Chondrocyte (in vitro differentiated cells): ENCODE measurements at regions not wholly inside any gene's neighbourhood (a gene's known extent, or its start where the extent isn't known, plus 50 kb on each side); places are given as distances from the start of the nearest gene placed in this dataset.

Source experiments
- DNase-seq: peaks from one replicate; pipeline ENCODE4 v3.0.0; 2021; ENCODE audit warnings: mixed read lengths, low spot score
- H3K27ac Mint-ChIP-seq: one replicate; pipeline ENCODE4 v1.8.0; 2021; ENCODE audit warnings: mild to moderate bottlenecking, moderate library complexity, mixed read lengths; ENCODE audit not compliant: unreplicated experiment
- H3K27me3 Mint-ChIP-seq: 2 replicates; pipeline ENCODE4 v1.8.0; 2021; ENCODE audit warnings: low read depth, mixed read lengths
- H3K36me3 Mint-ChIP-seq: 2 replicates; pipeline ENCODE4 v1.8.0; 2021; ENCODE audit warnings: low read depth, mixed read lengths
- H3K4me1 Mint-ChIP-seq: 2 replicates; pipeline ENCODE4 v1.8.0; 2021; ENCODE audit warnings: low read depth, mild to moderate bottlenecking, mixed read lengths
- H3K4me3 Mint-ChIP-seq: one replicate; pipeline ENCODE4 v1.8.0; 2021; ENCODE audit warnings: mild to moderate bottlenecking, moderate library complexity, mixed read lengths; ENCODE audit not compliant: unreplicated experiment
- H3K9me3 Mint-ChIP-seq: 2 replicates; pipeline ENCODE4 v1.8.0; 2021; ENCODE audit warnings: low read depth, mixed read lengths
- TF ChIP-seq, protein P1 (sequence below): fragments of 200-600 bp; sonication (generic); IDR thresholded peaks from 2 replicates; pipeline ENCODE4 v1.5.0; 2021; ENCODE audit warnings: antibody characterized with exemption, mild to moderate bottlenecking, moderate library complexity

DNA sequence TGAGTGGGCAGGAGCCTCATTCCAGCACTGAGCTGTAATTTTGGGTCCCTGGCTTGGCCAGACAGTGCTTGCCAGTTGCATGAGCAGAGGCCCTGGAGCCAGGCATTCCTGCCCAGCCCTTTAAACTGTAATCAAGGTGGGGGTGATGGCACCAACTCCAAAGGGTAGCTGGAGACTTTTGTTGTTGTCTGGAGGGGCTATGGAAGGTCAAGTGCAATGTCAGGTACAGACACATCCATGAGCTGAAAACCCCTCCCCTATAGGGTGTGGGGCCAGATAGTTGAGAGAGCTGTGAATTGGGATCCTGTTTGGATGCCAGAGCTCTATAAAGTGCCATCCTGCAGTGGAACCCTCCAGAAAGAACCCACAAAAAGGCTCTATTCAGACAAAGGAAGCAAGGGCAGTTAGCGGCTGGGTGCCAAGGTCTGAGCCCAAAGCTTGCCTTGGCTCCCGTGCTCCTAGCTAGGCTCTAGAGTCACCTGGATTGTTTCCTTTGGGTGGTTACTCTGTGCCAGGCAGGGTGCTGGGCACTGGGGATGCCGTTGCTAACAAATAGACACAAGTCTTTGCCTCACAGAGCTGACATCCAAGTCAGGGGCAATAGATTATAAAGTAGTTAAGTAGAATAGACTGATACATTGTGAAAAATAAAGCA, 163.0 kb downstream of the EFNB1 start:
- no peak overlapping the region for H3K27ac Mint-ChIP-seq
- H3K27me3 Mint-ChIP-seq: no peaks in the 10 kb centered on the region
- DNase-seq: no peak
- TF ChIP-seq, protein P1, sequence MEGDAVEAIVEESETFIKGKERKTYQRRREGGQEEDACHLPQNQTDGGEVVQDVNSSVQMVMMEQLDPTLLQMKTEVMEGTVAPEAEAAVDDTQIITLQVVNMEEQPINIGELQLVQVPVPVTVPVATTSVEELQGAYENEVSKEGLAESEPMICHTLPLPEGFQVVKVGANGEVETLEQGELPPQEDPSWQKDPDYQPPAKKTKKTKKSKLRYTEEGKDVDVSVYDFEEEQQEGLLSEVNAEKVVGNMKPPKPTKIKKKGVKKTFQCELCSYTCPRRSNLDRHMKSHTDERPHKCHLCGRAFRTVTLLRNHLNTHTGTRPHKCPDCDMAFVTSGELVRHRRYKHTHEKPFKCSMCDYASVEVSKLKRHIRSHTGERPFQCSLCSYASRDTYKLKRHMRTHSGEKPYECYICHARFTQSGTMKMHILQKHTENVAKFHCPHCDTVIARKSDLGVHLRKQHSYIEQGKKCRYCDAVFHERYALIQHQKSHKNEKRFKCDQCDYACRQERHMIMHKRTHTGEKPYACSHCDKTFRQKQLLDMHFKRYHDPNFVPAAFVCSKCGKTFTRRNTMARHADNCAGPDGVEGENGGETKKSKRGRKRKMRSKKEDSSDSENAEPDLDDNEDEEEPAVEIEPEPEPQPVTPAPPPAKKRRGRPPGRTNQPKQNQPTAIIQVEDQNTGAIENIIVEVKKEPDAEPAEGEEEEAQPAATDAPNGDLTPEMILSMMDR: no peak
- no peaks in the 10 kb centered on the region for H3K36me3 Mint-ChIP-seq
- H3K4me3 Mint-ChIP-seq: no peak overlapping the region
- H3K9me3 Mint-ChIP-seq: peaks cover 5% of the 10 kb centered on the region
- peaks cover 48% of the 10 kb centered on the region for H3K4me1 Mint-ChIP-seq

DNA sequence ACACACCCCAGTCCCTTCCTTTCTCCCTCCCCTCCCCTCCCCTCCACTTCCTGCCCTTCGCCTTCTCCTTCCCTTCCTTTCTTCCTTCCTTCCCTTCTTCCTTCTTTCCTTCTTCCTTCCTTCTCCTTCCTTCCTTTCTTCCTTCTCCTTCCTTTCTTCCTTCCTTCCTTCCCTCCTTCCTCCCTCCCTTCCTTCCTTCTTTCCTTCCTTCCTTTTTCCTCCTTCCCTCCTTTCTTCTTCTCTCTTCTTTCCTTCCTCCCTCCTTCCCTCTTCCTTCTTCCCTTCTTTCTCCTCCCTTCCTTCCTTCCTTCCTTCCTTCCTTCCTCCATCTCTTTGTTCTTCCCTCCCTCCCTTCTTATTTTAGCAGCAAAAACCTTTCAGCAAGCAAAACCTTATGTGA, 162.1 kb downstream of the EFNB1 start:
- H3K9me3 Mint-ChIP-seq: peaks cover 5% of the 10 kb centered on the region

GRCh38 chrX:68989865-68990606, 161.2 kb downstream of the EFNB1 start:
- H3K4me1 Mint-ChIP-seq: peaks cover 30% of the 10 kb centered on the region
- no peaks in the 10 kb centered on the region for H3K36me3 Mint-ChIP-seq

More for the DNA sequence above, 162.1 kb downstream of the EFNB1 start:
- TF ChIP-seq, protein P1: no peak
- H3K27me3 Mint-ChIP-seq: no peaks in the 10 kb centered on the region
- no peak overlapping the region for H3K4me3 Mint-ChIP-seq
- H3K27ac Mint-ChIP-seq: peak overlapping the region; percentile 63
- no peak for DNase-seq
- H3K4me1 Mint-ChIP-seq: peaks cover 39% of the 10 kb centered on the region
- H3K36me3 Mint-ChIP-seq: no peaks in the 10 kb centered on the region

DNA sequence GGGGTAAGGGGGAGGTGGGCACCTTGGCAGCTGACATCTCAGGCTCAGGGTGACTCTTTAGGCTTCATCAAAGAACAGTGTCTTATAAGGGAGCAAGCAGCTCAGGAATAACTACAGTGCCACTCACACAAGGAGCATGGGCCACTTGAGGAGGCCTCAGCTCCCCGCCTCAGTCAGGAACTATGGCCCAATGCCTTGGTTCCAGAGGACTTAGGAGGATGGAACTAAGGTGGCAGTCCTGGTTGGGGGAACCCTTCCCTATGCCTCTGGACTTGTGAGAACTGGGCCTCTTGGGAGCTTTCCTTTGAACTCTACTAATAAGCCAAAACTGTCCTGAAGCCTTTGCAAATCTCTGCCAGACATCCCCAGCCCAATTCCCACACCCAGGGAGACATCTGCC, 160.6 kb downstream of the EFNB1 start:
- TF ChIP-seq, protein P1: no peak
- Mint-ChIP-seq H3K27me3 (no peaks in the 10 kb centered on the region), H3K4me3 (no peak overlapping the region), H3K9me3 (peaks cover 6% of the 10 kb centered on the region), H3K36me3 (no peaks in the 10 kb centered on the region), H3K27ac (no peak overlapping the region), H3K4me1 (peaks cover 29% of the 10 kb centered on the region)
- DNase-seq: no peak

More at GRCh38 chrX:68989865-68990606, 161.2 kb downstream of the EFNB1 start:
- no peak for DNase-seq
- TF ChIP-seq, protein P1: peak; percentile 18
- Mint-ChIP-seq H3K4me3 (no peak overlapping the region), H3K9me3 (peaks cover 5% of the 10 kb centered on the region), H3K27me3 (no peaks in the 10 kb centered on the region), H3K27ac (peak overlapping the region; percentile 67)

- H3K4me1 Mint-ChIP-seq: peaks cover 29% of the 10 kb centered on the region
- peak; percentile 53 for DNase-seq
- H3K9me3 Mint-ChIP-seq: peaks cover 9% of the 10 kb centered on the region
- TF ChIP-seq, protein P1: no peak
- H3K36me3 Mint-ChIP-seq: no peaks in the 10 kb centered on the region
- no peaks in the 10 kb centered on the region for H3K27me3 Mint-ChIP-seq
- no peak overlapping the region for H3K27ac Mint-ChIP-seq
- no peak overlapping the region for H3K4me3 Mint-ChIP-seq
Measured at GRCh38 chrX:68988865-68989264, 160.0 kb downstream of the EFNB1 start.
